ENCODE measurements at regions not wholly inside any gene's neighbourhood (a gene's known extent, or its start where the extent isn't known, plus 50 kb on each side); places are given as distances from the start of the nearest gene placed in this dataset.

- DNase-seq = no peak
Observed at GRCh38 chr6:21436625-21437024, 156.9 kb upstream of the SOX4 start.

- peak; percentile 82 for DNase-seq
Observed at GRCh38 chr6:21437581-21437980, 156.0 kb upstream of the SOX4 start.

GRCh38 chr6:21438237-21438985 lies 155.1 kb upstream of the SOX4 start:
- DNase-seq = peak; percentile 84

- peak; percentile 48 for DNase-seq
Observed at GRCh38 chr6:21438986-21439352, 154.6 kb upstream of the SOX4 start.

- no peak for DNase-seq
Observed at GRCh38 chr6:21441386-21441785, 152.2 kb upstream of the SOX4 start.

GRCh38 chr6:21442874-21443273 lies 150.7 kb upstream of the SOX4 start:
- no peak for DNase-seq

GRCh38 chr6:21444711-21445260 lies 148.8 kb upstream of the SOX4 start:
- no peak for DNase-seq

GRCh38 chr6:21447987-21448386 lies 145.6 kb upstream of the SOX4 start:
- DNase-seq = no peak

- DNase-seq = no peak
Observed at GRCh38 chr6:21448485-21449109, 145.0 kb upstream of the SOX4 start.

- DNase-seq = no peak
Observed at GRCh38 chr6:21450149-21450548, 143.4 kb upstream of the SOX4 start.

GRCh38 chr6:21450628-21451027 lies 142.9 kb upstream of the SOX4 start:
- no peak for DNase-seq

GRCh38 chr6:21451546-21452013 lies 142.0 kb upstream of the SOX4 start:
- no peak for DNase-seq

- DNase-seq = no peak
Observed at GRCh38 chr6:21454262-21454661, 139.3 kb upstream of the SOX4 start.

GRCh38 chr6:21455071-21455470 lies 138.5 kb upstream of the SOX4 start:
- no peak for DNase-seq

GRCh38 chr6:21457647-21458046 lies 135.9 kb upstream of the SOX4 start:
- no peak for DNase-seq

GRCh38 chr6:21459641-21460040 lies 133.9 kb upstream of the SOX4 start:
- no peak for DNase-seq

- DNase-seq = no peak
Observed at GRCh38 chr6:21461844-21462518, 131.6 kb upstream of the SOX4 start.

- no peak for DNase-seq
Observed at GRCh38 chr6:21462519-21462852, 131.1 kb upstream of the SOX4 start.

- no peak for DNase-seq
Observed at GRCh38 chr6:21467091-21467490, 126.5 kb upstream of the SOX4 start.

GRCh38 chr6:21468461-21468860 lies 125.1 kb upstream of the SOX4 start:
- no peak for DNase-seq

- DNase-seq = no peak
Observed at GRCh38 chr6:21469213-21469612, 124.3 kb upstream of the SOX4 start.

GRCh38 chr6:21476112-21476511 lies 117.4 kb upstream of the SOX4 start:
- DNase-seq = peak; percentile 14

GRCh38 chr6:21478411-21478810 lies 115.1 kb upstream of the SOX4 start:
- no peak for DNase-seq
